EL (cell line): ENCODE measurements at regions not wholly inside any gene's neighbourhood (a gene's known extent, or its start where the extent isn't known, plus 50 kb on each side); places are given as distances from the start of the nearest gene placed in this dataset.
"Not testable (repeated sequence)": the region's sequence is repeated elsewhere in the genome, so short reads cannot be mapped to it uniquely, and the experiment has no call there.

Experiments
- DNase-seq: peaks from one replicate; pipeline ENCODE4 v3.0.0-alpha.2; 2016

- DNase-seq: no peak
Measured at GRCh38 chr6:141753180-141753579, 379.5 kb upstream of the GJE1 start.

GRCh38 chr6:141752677-141753076 lies 380.0 kb upstream of the GJE1 start:
- no peak for DNase-seq

GRCh38 chr6:141746324-141746723 lies 386.4 kb upstream of the GJE1 start:
- not testable (repeated sequence) for DNase-seq

- DNase-seq: no peak
Measured at GRCh38 chr6:141744971-141745370, 387.8 kb upstream of the GJE1 start.

GRCh38 chr6:141744194-141744925 lies 388.4 kb upstream of the GJE1 start:
- peak; percentile 29 for DNase-seq

- no peak for DNase-seq
Measured at GRCh38 chr6:141736104-141736503, 396.6 kb upstream of the GJE1 start.

- DNase-seq: no peak
Measured at GRCh38 chr6:141735126-141735525, 397.6 kb upstream of the GJE1 start.

- DNase-seq: no peak
Measured at GRCh38 chr6:141734071-141734840, 398.5 kb upstream of the GJE1 start.

GRCh38 chr6:141729146-141729545 lies 403.6 kb upstream of the GJE1 start:
- no peak for DNase-seq

GRCh38 chr6:141728330-141728729 lies 404.4 kb upstream of the GJE1 start:
- no peak for DNase-seq

GRCh38 chr6:141726248-141726647 lies 406.5 kb upstream of the GJE1 start:
- no peak for DNase-seq

GRCh38 chr6:141724731-141725130 lies 408.0 kb upstream of the GJE1 start:
- DNase-seq: no peak

- DNase-seq: no peak
Measured at GRCh38 chr6:141719476-141719875, 413.2 kb upstream of the GJE1 start.

GRCh38 chr6:141705431-141705830 lies 427.3 kb upstream of the GJE1 start:
- no peak for DNase-seq

GRCh38 chr6:141704151-141704550 lies 428.6 kb upstream of the GJE1 start:
- no peak for DNase-seq

GRCh38 chr6:141701732-141702131 lies 431.0 kb upstream of the GJE1 start:
- no peak for DNase-seq

GRCh38 chr6:141700819-141701218 lies 431.9 kb upstream of the GJE1 start:
- peak; percentile 30 for DNase-seq

- no peak for DNase-seq
Measured at GRCh38 chr6:141688916-141689315, 443.8 kb upstream of the GJE1 start.

GRCh38 chr6:141685416-141685815 lies 447.3 kb upstream of the GJE1 start:
- DNase-seq: peak; percentile 18

GRCh38 chr6:141682391-141682790 lies 450.3 kb upstream of the GJE1 start:
- DNase-seq: peak; percentile 15

GRCh38 chr6:141677598-141678211 lies 455.0 kb upstream of the GJE1 start:
- peak; percentile 53 for DNase-seq

- peak; percentile 25 for DNase-seq
Measured at GRCh38 chr6:141675957-141676356, 456.8 kb upstream of the GJE1 start.

- no peak for DNase-seq
Measured at GRCh38 chr6:141669141-141669540, 463.6 kb upstream of the GJE1 start.
